ENCODE measurements at regions not wholly inside any gene's neighbourhood (a gene's known extent, or its start where the extent isn't known, plus 50 kb on each side); places are given as distances from the start of the nearest gene placed in this dataset.

DNA sequence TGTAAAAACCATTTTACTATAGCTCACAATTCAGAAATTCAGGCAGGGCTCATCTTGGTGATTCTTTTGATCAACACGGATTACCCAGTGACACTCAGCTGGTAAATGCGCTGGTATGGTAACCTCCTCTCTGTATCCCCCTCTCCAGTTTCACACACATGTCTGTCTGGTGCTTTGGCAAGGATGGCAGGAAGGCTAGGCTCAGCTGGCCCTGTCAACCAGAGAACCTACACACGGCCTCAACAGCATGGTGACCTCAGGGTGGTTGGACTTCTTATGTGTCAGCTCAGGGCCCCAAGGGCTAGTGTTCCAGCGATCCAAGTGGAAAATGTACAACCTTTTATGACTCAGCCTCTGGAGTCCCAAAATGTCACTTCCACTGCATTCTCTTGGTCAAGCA is 55.7 kb upstream of the EOLA2 start:
- ATAC-seq (no peak), FAIRE-seq (no peak), DNase-seq (ENCODE audit: low read depth, low spot score) (no peak)
- Histone ChIP-seq H3K9ac (ENCODE audit: control insufficient read depth, insufficient read depth, low read length) (no peak overlapping the region), H3K4me2 (ENCODE audit: control insufficient read depth, insufficient read depth) (no peak overlapping the region), H3K4me1 (ENCODE audit: control insufficient read depth, insufficient read depth, low read length) (no peaks in the 10 kb centered on the region), H3K9me3 (replicated peaks; ENCODE audit: control insufficient read depth, insufficient read depth, low read length) (no peaks in the 10 kb centered on the region; the same call in 2 of the 3 replicates), H3K79me2 (ENCODE audit: control insufficient read depth, insufficient read depth, low read length) (no peaks in the 10 kb centered on the region), H2AFZ (ENCODE audit: control insufficient read depth, low read depth, low read length) (no peak overlapping the region), H3K4me3 (no peak overlapping the region), H4K20me1 (ENCODE audit: control insufficient read depth, insufficient read depth) (no peaks in the 10 kb centered on the region), H3K27me3 (replicated peaks in 1 of 2; ENCODE audit: control insufficient read depth in 2 of 2, insufficient read depth in 2 of 2, low read length in 1 of 2) (no peaks in the 10 kb centered on the region), H3K36me3 (ENCODE audit: control insufficient read depth in 2 of 2, insufficient read depth in 2 of 2, low read length in 1 of 2) (no peaks in the 10 kb centered on the region), H3K27ac (ENCODE audit: control insufficient read depth, insufficient read depth) (no peak overlapping the region)
- RAD21 ChIA-PET (ENCODE audit: unreplicated experiment): no interaction called here
- in situ Hi-C loops (cut with MboI) (no loop called here), intact Hi-C loops (cut with micrococcal nuclease; ENCODE audit: unreplicated experiment) (no loop called here)
- CTCF ChIA-PET: no interaction called here
- no TSS peak for BruUV-seq (replicated peaks)
- TF ChIP-seq, protein P1, sequence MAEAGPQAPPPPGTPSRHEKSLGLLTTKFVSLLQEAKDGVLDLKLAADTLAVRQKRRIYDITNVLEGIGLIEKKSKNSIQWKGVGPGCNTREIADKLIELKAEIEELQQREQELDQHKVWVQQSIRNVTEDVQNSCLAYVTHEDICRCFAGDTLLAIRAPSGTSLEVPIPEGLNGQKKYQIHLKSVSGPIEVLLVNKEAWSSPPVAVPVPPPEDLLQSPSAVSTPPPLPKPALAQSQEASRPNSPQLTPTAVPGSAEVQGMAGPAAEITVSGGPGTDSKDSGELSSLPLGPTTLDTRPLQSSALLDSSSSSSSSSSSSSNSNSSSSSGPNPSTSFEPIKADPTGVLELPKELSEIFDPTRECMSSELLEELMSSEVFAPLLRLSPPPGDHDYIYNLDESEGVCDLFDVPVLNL (IDR thresholded peaks at IDR 0.05; ENCODE audit: low read depth, low read length): no peak
- TF ChIP-seq, protein P2, sequence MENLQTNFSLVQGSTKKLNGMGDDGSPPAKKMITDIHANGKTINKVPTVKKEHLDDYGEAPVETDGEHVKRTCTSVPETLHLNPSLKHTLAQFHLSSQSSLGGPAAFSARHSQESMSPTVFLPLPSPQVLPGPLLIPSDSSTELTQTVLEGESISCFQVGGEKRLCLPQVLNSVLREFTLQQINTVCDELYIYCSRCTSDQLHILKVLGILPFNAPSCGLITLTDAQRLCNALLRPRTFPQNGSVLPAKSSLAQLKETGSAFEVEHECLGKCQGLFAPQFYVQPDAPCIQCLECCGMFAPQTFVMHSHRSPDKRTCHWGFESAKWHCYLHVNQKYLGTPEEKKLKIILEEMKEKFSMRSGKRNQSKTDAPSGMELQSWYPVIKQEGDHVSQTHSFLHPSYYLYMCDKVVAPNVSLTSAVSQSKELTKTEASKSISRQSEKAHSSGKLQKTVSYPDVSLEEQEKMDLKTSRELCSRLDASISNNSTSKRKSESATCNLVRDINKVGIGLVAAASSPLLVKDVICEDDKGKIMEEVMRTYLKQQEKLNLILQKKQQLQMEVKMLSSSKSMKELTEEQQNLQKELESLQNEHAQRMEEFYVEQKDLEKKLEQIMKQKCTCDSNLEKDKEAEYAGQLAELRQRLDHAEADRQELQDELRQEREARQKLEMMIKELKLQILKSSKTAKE (IDR thresholded peaks at IDR 0.05; ENCODE audit: low read depth, poor library complexity, severe bottlenecking): no peak
- TF ChIP-seq SP1 (IDR thresholded peaks at IDR 0.05; ENCODE audit: low read depth, low read length): no peak
- TF ChIP-seq ZNF384 (IDR thresholded peaks at IDR 0.05; ENCODE audit: borderline replicate concordance, low read depth, low read length): no peak
- TF ChIP-seq BHLHE40 (IDR thresholded peaks at IDR 0.05; ENCODE audit: borderline replicate concordance in 1 of 2, low read depth in 2 of 2, low read length in 1 of 2): no peak
- no peak for TF ChIP-seq RELA (IDR thresholded peaks at IDR 0.05; ENCODE audit: borderline replicate concordance, partially characterized antibody)
- no peak for TF ChIP-seq PML (IDR thresholded peaks at IDR 0.05; ENCODE audit: low read length)
- TF ChIP-seq STAT1 (conservative IDR thresholded peaks at IDR 0.05): no peak
- TF ChIP-seq SREBF2 (IDR thresholded peaks at IDR 0.05; ENCODE audit: low read length): no peak
- TF ChIP-seq RCOR1 (conservative IDR thresholded peaks at IDR 0.05; ENCODE audit: low read depth, low read length): no peak
- no peak for TF ChIP-seq SPI1 (IDR thresholded peaks at IDR 0.05; ENCODE audit: borderline replicate concordance, insufficient read depth, low read depth, low read length)
- TF ChIP-seq NFYB (IDR thresholded peaks at IDR 0.05; ENCODE audit: insufficient read depth, low read depth, low read length): no peak
- TF ChIP-seq, protein P3, sequence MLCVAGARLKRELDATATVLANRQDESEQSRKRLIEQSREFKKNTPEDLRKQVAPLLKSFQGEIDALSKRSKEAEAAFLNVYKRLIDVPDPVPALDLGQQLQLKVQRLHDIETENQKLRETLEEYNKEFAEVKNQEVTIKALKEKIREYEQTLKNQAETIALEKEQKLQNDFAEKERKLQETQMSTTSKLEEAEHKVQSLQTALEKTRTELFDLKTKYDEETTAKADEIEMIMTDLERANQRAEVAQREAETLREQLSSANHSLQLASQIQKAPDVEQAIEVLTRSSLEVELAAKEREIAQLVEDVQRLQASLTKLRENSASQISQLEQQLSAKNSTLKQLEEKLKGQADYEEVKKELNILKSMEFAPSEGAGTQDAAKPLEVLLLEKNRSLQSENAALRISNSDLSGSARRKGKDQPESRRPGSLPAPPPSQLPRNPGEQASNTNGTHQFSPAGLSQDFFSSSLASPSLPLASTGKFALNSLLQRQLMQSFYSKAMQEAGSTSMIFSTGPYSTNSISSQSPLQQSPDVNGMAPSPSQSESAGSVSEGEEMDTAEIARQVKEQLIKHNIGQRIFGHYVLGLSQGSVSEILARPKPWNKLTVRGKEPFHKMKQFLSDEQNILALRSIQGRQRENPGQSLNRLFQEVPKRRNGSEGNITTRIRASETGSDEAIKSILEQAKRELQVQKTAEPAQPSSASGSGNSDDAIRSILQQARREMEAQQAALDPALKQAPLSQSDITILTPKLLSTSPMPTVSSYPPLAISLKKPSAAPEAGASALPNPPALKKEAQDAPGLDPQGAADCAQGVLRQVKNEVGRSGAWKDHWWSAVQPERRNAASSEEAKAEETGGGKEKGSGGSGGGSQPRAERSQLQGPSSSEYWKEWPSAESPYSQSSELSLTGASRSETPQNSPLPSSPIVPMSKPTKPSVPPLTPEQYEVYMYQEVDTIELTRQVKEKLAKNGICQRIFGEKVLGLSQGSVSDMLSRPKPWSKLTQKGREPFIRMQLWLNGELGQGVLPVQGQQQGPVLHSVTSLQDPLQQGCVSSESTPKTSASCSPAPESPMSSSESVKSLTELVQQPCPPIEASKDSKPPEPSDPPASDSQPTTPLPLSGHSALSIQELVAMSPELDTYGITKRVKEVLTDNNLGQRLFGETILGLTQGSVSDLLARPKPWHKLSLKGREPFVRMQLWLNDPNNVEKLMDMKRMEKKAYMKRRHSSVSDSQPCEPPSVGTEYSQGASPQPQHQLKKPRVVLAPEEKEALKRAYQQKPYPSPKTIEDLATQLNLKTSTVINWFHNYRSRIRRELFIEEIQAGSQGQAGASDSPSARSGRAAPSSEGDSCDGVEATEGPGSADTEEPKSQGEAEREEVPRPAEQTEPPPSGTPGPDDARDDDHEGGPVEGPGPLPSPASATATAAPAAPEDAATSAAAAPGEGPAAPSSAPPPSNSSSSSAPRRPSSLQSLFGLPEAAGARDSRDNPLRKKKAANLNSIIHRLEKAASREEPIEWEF (IDR thresholded peaks at IDR 0.05; ENCODE audit: insufficient replicate concordance, low read depth, low read length): no peak
- no peak for TF ChIP-seq ZSCAN29 (IDR thresholded peaks at IDR 0.05)
- 37% methylated on average over 4 of the region's 4 CpGs for WGBS (ENCODE audit: insufficient coverage, insufficient replicate concordance, low lambda C conversion rate, missing lambda C conversion rate)
- SMC1A ChIA-PET (ENCODE audit: uncharacterized antibody, unreplicated experiment): no interaction called here
- POLR2A ChIA-PET: no interaction called here
